ENCODE measurements at regions not wholly inside any gene's neighbourhood (a gene's known extent, or its start where the extent isn't known, plus 50 kb on each side); places are given as distances from the start of the nearest gene placed in this dataset.

- DNase-seq: no peak
Measured at GRCh38 chr15:37165395-37165794, 65.0 kb upstream of the MEIS2 start.

- DNase-seq: no peak
Measured at GRCh38 chr15:37166402-37166801, 66.1 kb upstream of the MEIS2 start.

- DNase-seq: no peak
Measured at GRCh38 chr15:37181339-37181738, 81.0 kb upstream of the MEIS2 start.

GRCh38 chr15:37199545-37199944 lies 99.2 kb upstream of the MEIS2 start:
- no peak for DNase-seq

- DNase-seq: no peak
Measured at GRCh38 chr15:37203050-37203449, 102.7 kb upstream of the MEIS2 start.

GRCh38 chr15:37204692-37205091 lies 104.3 kb upstream of the MEIS2 start:
- no peak for DNase-seq

GRCh38 chr15:37206690-37207089 lies 106.3 kb upstream of the MEIS2 start:
- no peak for DNase-seq

- no peak for DNase-seq
Measured at GRCh38 chr15:37208146-37209040, 108.0 kb upstream of the MEIS2 start.

- DNase-seq: no peak
Measured at GRCh38 chr15:37209041-37209363, 108.7 kb upstream of the MEIS2 start.

- no peak for DNase-seq
Measured at GRCh38 chr15:37217567-37217966, 117.2 kb upstream of the MEIS2 start.

- DNase-seq: no peak
Measured at GRCh38 chr15:37218351-37218916, 118.1 kb upstream of the MEIS2 start.

- DNase-seq: no peak
Measured at GRCh38 chr15:37219211-37219701, 118.9 kb upstream of the MEIS2 start.

- peak; percentile 75 for DNase-seq
Measured at GRCh38 chr15:37220949-37221670, 120.8 kb upstream of the MEIS2 start.

GRCh38 chr15:37221671-37222145 lies 121.4 kb upstream of the MEIS2 start:
- no peak for DNase-seq

- no peak for DNase-seq
Measured at GRCh38 chr15:37223089-37223488, 122.7 kb upstream of the MEIS2 start.

GRCh38 chr15:37229855-37230619 lies 129.7 kb upstream of the MEIS2 start:
- no peak for DNase-seq

GRCh38 chr15:37245358-37245757 lies 145.0 kb upstream of the MEIS2 start:
- no peak for DNase-seq

- no peak for DNase-seq
Measured at GRCh38 chr15:37246065-37246464, 145.7 kb upstream of the MEIS2 start.

GRCh38 chr15:37246856-37247255 lies 146.5 kb upstream of the MEIS2 start:
- DNase-seq: no peak

- DNase-seq: no peak
Measured at GRCh38 chr15:37249249-37249648, 148.9 kb upstream of the MEIS2 start.

- no peak for DNase-seq
Measured at GRCh38 chr15:37252530-37252929, 152.2 kb upstream of the MEIS2 start.

- DNase-seq: no peak
Measured at GRCh38 chr15:37253877-37254276, 153.5 kb upstream of the MEIS2 start.

GRCh38 chr15:37260255-37260654 lies 159.9 kb upstream of the MEIS2 start:
- DNase-seq: no peak

All from NCI-H446 treated with DMSO at 0.1 percent for 48 hours (cell line).